Type B pancreatic cell (in vitro differentiated cells): ENCODE measurements at regions not wholly inside any gene's neighbourhood (a gene's known extent, or its start where the extent isn't known, plus 50 kb on each side); places are given as distances from the start of the nearest gene placed in this dataset.

Experiments used
- DNase-seq: peaks from one replicate; pipeline ENCODE4 v3.0.0; 2021; ENCODE audit warnings: mixed read lengths; ENCODE audit not compliant: unreplicated experiment; ENCODE audit errors: extremely low spot score
- H3K27ac Mint-ChIP-seq: 2 replicates; pipeline ENCODE4 v1.8.0; 2021; ENCODE audit warnings: mild to moderate bottlenecking, mixed read lengths
- H3K27me3 Mint-ChIP-seq: 2 replicates; pipeline ENCODE4 v1.8.0; 2021; ENCODE audit warnings: mixed read lengths
- H3K36me3 Mint-ChIP-seq: 2 replicates; pipeline ENCODE4 v1.8.0; 2021; ENCODE audit warnings: mixed read lengths
- H3K4me1 Mint-ChIP-seq: one replicate; pipeline ENCODE4 v1.8.0; 2021; ENCODE audit warnings: mixed read lengths; ENCODE audit not compliant: unreplicated experiment
- H3K4me3 Mint-ChIP-seq: 2 replicates; pipeline ENCODE4 v1.8.0; 2021; ENCODE audit warnings: mild to moderate bottlenecking, mixed read lengths
- H3K9me3 Mint-ChIP-seq: 2 replicates; pipeline ENCODE4 v1.8.0; 2021; ENCODE audit warnings: mixed read lengths
- TF ChIP-seq, protein P1 (sequence below): fragments of 200-600 bp; sonication (generic); conservative IDR thresholded peaks from 2 replicates; pipeline ENCODE4 v1.5.0; 2021; ENCODE audit warnings: antibody characterized with exemption, mild to moderate bottlenecking

DNA sequence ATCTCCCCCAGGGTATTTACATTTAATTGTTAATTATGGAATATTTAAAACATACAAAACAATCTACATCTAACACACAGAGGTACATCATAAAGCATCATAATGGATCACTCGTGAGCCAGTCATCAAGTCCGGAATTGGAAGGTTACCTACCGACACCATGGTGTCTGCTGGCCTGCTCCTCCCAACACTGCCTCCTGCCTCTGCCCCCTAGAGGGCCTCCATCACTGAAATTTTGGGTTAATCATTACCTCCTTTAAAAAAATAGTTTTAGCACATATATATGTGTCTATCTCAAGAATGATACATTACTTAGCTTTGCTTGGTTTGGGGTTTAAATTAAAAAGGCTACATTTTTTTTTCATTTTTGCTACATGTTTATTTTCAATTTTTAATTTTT lies 114.6 kb upstream of the PDE10A start:
- no peak for DNase-seq
- Mint-ChIP-seq H3K9me3 (peaks cover 9% of the 10 kb centered on the region), H3K4me1 (peaks cover 21% of the 10 kb centered on the region), H3K36me3 (no peaks in the 10 kb centered on the region), H3K27me3 (peaks cover 34% of the 10 kb centered on the region), H3K4me3 (no peak overlapping the region), H3K27ac (no peak overlapping the region)
- TF ChIP-seq, protein P1, sequence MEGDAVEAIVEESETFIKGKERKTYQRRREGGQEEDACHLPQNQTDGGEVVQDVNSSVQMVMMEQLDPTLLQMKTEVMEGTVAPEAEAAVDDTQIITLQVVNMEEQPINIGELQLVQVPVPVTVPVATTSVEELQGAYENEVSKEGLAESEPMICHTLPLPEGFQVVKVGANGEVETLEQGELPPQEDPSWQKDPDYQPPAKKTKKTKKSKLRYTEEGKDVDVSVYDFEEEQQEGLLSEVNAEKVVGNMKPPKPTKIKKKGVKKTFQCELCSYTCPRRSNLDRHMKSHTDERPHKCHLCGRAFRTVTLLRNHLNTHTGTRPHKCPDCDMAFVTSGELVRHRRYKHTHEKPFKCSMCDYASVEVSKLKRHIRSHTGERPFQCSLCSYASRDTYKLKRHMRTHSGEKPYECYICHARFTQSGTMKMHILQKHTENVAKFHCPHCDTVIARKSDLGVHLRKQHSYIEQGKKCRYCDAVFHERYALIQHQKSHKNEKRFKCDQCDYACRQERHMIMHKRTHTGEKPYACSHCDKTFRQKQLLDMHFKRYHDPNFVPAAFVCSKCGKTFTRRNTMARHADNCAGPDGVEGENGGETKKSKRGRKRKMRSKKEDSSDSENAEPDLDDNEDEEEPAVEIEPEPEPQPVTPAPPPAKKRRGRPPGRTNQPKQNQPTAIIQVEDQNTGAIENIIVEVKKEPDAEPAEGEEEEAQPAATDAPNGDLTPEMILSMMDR = no peak

GRCh38 chr6:165776691-165777090 lies 113.7 kb upstream of the PDE10A start:
- Mint-ChIP-seq H3K9me3 (peaks cover 5% of the 10 kb centered on the region), H3K4me3 (no peak overlapping the region), H3K36me3 (no peaks in the 10 kb centered on the region), H3K27me3 (peaks cover 30% of the 10 kb centered on the region), H3K27ac (no peak overlapping the region), H3K4me1 (peaks cover 13% of the 10 kb centered on the region)
- no peak for DNase-seq
- TF ChIP-seq, protein P1 = no peak

DNA sequence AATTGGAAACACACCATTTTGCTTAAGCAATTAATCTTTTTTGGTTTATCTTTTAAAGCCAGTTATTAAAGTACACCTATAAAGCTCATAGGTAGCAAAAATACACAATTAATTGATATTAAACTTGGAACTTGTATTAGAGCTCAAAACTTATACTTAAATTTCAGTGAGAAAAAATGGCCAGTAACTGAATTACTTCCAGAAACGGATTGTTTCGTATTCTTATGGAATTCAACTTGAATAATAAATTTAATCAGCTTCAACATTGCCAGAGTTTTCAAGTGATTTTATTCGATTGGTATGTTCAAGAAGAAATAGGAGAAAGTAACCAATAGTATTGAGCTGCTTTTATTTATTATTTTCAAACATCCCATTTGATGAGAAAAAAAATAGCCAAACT lies 112.7 kb upstream of the PDE10A start:
- H3K36me3 Mint-ChIP-seq = no peaks in the 10 kb centered on the region
- peaks cover 30% of the 10 kb centered on the region for H3K27me3 Mint-ChIP-seq
- no peak overlapping the region for H3K4me3 Mint-ChIP-seq
- TF ChIP-seq, protein P1 = no peak
- H3K9me3 Mint-ChIP-seq = no peaks in the 10 kb centered on the region
- DNase-seq = no peak
- peak overlapping the region; percentile 57 for H3K27ac Mint-ChIP-seq
- H3K4me1 Mint-ChIP-seq = peaks cover 9% of the 10 kb centered on the region

DNA sequence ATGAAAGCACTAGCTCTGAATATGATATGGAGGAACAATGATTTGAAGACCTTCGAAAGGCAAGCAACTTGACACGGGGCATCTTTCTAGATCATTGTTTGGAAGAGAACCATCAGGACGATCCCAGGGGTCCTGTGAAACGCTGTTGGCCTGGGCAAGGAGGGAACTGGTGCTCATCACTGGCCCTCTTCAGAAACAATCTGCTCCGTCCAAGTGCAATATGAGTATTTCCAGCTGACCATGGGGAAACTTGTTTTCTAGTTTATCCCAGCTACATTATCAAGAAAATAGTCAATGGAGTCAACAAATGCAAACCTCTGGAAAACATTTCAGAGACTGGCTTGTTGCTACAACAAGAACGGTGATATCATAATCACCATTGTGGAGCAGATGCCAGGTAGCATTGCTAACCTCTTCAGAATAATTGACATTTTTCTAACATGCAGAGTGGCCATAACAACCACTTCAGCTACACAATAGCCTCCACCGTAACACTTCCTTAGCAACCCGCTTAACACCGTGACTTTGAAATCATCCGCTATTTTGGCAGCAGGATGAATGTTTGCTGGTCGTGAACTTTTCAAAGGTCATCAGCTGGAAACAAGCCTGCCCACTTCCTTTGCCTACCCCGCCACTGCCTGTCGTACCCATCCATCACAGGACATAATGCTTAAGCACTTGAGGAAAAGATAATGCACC lies 112.0 kb upstream of the PDE10A start:
- peaks cover 30% of the 10 kb centered on the region for H3K27me3 Mint-ChIP-seq
- H3K36me3 Mint-ChIP-seq = no peaks in the 10 kb centered on the region
- peak overlapping the region; percentile 57 for H3K27ac Mint-ChIP-seq
- H3K4me1 Mint-ChIP-seq = peaks cover 9% of the 10 kb centered on the region
- TF ChIP-seq, protein P1 = no peak
- peak overlapping the region; percentile 29 for H3K4me3 Mint-ChIP-seq
- DNase-seq = no peak
- H3K9me3 Mint-ChIP-seq = no peaks in the 10 kb centered on the region

DNA sequence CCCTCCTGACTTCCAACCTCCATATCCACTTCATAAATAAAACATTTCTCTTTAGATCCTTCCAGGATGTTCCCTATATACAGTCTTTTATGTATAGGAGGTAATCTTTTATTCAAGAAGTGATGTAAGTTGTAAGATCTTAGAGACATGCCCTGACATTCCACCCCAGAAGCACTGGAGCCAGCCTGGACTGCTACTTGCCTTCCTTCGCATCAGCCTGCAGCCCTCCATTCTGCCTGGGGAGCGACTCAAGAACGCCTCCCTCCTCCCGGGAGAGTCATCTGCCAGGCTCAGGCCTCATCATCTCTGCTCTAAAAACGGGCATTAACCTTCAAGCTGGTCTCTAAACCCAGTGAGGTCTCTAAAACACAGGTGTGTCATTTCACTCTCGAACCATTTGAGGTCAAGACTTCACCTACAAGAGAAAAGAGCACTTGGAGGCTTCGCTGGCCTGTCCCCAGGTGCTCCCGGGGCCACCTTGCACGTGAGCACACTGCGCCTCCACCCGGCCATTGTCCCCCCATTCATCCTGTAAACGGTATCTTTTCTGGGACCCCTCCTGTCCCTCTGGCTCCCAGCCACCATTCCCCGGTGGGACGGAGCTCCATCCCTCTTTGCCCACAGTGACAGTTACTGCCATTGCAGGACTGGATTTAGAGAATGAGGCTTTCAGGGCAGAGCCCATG lies 107.5 kb upstream of the PDE10A start:
- H3K36me3 Mint-ChIP-seq = no peaks in the 10 kb centered on the region
- TF ChIP-seq, protein P1 = no peak
- peaks cover 8% of the 10 kb centered on the region for H3K4me1 Mint-ChIP-seq
- H3K9me3 Mint-ChIP-seq = no peaks in the 10 kb centered on the region
- no peak overlapping the region for H3K27ac Mint-ChIP-seq
- DNase-seq = no peak
- peaks cover 10% of the 10 kb centered on the region for H3K27me3 Mint-ChIP-seq
- no peak overlapping the region for H3K4me3 Mint-ChIP-seq
